GM15510 (cell line): ENCODE measurements at regions not wholly inside any gene's neighbourhood (a gene's known extent, or its start where the extent isn't known, plus 50 kb on each side); places are given as distances from the start of the nearest gene placed in this dataset.

Experiments used
- POLR2A ChIP-seq: IDR thresholded peaks from 3 replicates; pipeline ENCODE4 v1.6.1; 2011; ENCODE audit warnings: borderline replicate concordance; ENCODE audit not compliant: insufficient read length; ENCODE audit errors: extremely low read depth

- no peak for TF ChIP-seq POLR2A
These were observed 343.0 kb upstream of the ARID1B start for GRCh38 chr6:156434049-156434794.

- TF ChIP-seq POLR2A, result no peak
These were observed 344.6 kb upstream of the ARID1B start for GRCh38 chr6:156432543-156432942.

- no peak for TF ChIP-seq POLR2A
These were observed 346.8 kb upstream of the ARID1B start for GRCh38 chr6:156430386-156430785.

GRCh38 chr6:156427345-156427744 lies 349.8 kb upstream of the ARID1B start:
- no peak for TF ChIP-seq POLR2A

- TF ChIP-seq POLR2A, result no peak
These were observed 351.7 kb upstream of the ARID1B start for GRCh38 chr6:156425359-156426020.

GRCh38 chr6:156423829-156424228 lies 353.3 kb upstream of the ARID1B start:
- TF ChIP-seq POLR2A, result no peak

- no peak for TF ChIP-seq POLR2A
These were observed 354.1 kb upstream of the ARID1B start for GRCh38 chr6:156423075-156423474.

- TF ChIP-seq POLR2A, result no peak
These were observed 355.2 kb upstream of the ARID1B start for GRCh38 chr6:156421933-156422332.

- TF ChIP-seq POLR2A, result no peak
These were observed 356.8 kb upstream of the ARID1B start for GRCh38 chr6:156420172-156420993.

- no peak for TF ChIP-seq POLR2A
These were observed 357.6 kb upstream of the ARID1B start for GRCh38 chr6:156419594-156419993.

GRCh38 chr6:156418253-156418652 lies 358.9 kb upstream of the ARID1B start:
- TF ChIP-seq POLR2A, result no peak

- no peak for TF ChIP-seq POLR2A
These were observed 360.8 kb upstream of the ARID1B start for GRCh38 chr6:156416391-156416790.

- no peak for TF ChIP-seq POLR2A
These were observed 364.0 kb upstream of the ARID1B start for GRCh38 chr6:156413154-156413553.

- TF ChIP-seq POLR2A, result no peak
These were observed 366.5 kb upstream of the ARID1B start for GRCh38 chr6:156410649-156411048.

GRCh38 chr6:156408655-156409054 lies 368.5 kb upstream of the ARID1B start:
- TF ChIP-seq POLR2A, result no peak
